GM12892 (cell line): ENCODE measurements at regions not wholly inside any gene's neighbourhood (a gene's known extent, or its start where the extent isn't known, plus 50 kb on each side); places are given as distances from the start of the nearest gene placed in this dataset.

Source experiments
- DNase-seq: peaks from one replicate; pipeline ENCODE4 v3.0.0; 2011; ENCODE audit not compliant: insufficient read length
- FAIRE-seq: peaks from 2 replicates; lab custom pipeline; 2011; peaks lifted over from hg19 to GRCh38; lab: Jason Lieb, UNC
- POLR2A ChIP-seq: IDR thresholded peaks from 2 replicates; pipeline ENCODE4 v1.6.1; 2011; ENCODE audit warnings: low read depth, low read length, control low read depth
- POLR2AphosphoS5 ChIP-seq: IDR thresholded peaks from 2 replicates; pipeline ENCODE4 v1.6.1; 2011; ENCODE audit warnings: low read depth, low read length, control low read depth
- TAF1 ChIP-seq: IDR thresholded peaks from 2 replicates; pipeline ENCODE4 v1.6.1; 2011; ENCODE audit warnings: low read depth, mild to moderate bottlenecking, control low read depth, low read length, borderline replicate concordance

DNA sequence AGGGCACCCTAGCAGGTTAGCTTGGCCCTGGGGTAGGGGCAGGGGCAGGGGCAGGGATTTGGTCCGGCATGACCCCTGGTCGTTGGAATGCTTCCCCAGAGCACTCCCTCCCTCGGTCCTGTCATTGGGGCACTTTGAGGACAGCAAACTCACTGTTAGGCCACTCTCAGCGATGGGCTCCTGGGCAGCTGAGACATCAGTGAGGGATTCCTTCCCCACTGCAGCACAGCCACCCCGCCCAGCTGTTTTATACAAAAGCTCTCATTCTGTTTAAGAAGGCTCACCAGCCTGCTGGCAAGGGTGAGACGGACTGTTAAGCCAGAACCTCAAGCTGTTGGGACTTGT lies 86.9 kb upstream of the F3 start:
- FAIRE-seq (no peak), DNase-seq (no peak)
- TF ChIP-seq TAF1: no peak

DNA sequence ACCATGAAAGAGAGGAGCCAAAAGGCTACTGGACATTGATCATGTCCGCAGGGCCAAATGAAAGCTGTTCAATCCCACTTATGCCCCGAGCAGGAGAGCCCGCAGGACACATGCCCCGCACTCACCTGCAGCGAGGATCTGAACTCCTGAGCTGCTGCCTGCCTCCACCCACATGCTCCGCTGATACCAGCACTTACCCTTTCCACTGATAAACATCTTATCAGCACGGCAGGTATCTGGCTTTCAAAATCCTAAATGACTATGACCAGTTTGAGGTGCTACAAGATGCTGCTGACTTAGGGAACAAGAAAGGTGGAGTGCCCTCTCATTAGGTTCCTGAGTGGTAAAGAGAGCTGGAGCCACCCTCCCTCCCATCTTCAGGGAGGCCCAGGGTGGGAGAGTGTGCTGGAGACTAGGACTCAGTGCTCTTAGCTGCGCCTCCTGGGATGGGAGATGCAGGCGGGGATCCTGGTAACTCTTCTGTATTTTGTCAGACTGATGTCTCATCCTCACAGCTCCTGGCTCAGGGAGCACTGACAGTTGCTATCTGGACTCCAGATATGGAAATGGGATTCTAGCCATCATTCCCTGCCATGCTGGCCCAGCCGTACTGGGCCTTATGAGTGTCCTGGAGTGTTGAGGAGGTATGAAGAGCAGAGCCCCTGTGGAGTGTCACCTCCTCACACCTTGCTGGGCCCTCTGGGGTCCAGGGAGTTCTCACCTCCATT lies 86.4 kb upstream of the F3 start:
- DNase-seq (no peak), FAIRE-seq (no peak)
- TF ChIP-seq POLR2AphosphoS5 (no peak), TAF1 (no peak), POLR2A (no peak)

DNA sequence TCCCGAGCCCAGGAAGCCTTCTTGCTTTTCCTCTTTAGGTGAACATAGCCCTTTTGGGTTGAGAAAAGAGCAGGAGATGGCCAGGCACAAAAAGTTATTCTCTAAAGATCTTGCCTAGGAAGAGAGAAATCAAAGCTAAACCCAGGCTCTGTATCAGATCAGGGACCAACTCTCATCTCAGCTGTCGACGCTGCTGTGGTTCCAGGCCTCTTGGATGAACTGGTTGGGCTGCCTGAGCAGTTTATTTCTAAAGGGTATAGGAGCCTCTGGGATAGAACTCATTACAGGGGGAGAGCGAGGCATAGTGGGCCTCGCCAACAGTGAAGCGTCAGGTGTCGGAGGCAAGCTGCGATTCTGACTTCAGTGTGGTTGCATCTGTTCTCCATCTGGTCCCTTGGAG lies 82.6 kb upstream of the F3 start:
- FAIRE-seq (no peak), DNase-seq (no peak)
- TF ChIP-seq POLR2AphosphoS5 (no peak), TAF1 (no peak), POLR2A (no peak)

DNA sequence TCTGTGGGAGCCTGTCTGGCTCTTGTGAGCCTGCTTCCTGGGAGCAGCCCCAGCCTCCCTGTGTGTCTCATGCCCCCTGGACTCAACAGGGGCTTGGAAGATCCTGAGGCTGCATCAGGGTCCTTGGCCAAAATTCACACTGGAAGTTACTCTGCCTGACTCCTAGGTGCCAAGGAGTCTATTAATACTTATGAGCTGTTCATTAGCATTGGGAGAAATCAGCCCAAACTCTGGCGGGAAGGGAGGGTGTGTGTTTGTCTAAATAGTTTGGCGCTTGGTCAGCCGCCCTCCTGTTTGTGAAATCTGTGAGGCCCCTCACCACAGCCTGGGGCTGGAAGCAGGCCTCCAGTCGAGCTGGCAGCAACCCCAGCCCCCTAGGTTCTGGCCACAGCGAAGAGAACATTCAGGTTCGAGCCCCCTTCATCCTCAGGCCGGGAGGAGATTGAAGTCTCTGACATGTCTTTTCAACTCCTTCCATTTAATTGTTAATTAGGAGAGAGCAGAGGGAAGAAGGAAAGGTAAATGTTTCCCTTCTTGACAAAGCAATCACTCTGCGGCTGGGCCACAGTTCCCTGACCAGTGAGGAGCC lies 82.1 kb upstream of the F3 start:
- TF ChIP-seq POLR2A: no peak
- no peak for TF ChIP-seq POLR2AphosphoS5
- TF ChIP-seq TAF1: no peak
- no peak for DNase-seq
- no peak for FAIRE-seq

DNA sequence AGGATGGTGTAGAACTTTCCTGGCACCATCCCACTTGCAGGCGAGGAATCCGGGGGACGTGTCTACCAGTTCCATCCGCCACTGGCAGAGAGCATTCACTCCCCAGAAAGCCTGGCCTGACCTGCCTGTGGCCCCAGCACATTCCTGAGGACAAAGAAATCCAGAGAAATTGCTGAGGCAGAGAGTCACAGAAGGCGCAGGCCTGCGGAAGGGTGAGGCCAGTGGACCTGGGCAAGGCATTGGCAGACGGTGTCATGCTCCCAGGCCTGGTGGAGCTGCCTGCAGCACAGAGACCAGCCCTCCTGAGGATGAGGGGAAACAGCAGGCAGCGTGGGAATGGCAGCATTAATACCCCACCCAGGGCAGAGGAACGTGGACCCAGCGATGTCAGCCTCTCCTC lies 81.2 kb upstream of the F3 start:
- DNase-seq (no peak), FAIRE-seq (no peak)

DNA sequence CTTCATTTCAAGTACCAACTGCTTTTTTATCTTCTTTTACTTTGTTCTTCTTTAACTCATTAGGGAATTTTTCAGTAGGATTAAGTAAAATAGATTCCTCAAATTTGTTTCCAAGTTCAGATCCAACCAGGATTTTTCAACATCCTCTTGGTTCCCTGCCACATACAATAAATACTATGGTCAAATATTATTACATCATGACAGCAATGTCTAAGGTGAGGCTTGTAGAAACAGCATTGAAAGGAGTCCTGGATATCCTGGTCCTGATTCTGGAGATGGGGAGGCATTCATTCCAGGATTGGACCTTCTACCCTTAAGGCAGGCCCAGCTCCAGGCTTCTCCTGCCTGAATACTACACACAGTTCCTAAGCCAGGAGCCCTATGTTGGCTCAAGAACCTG lies 80.2 kb upstream of the F3 start:
- DNase-seq (no peak), FAIRE-seq (no peak)
- TF ChIP-seq TAF1 (no peak), POLR2AphosphoS5 (no peak), POLR2A (no peak)

More for the DNA sequence above, 81.2 kb upstream of the F3 start:
- no peak for TF ChIP-seq POLR2AphosphoS5
- TF ChIP-seq TAF1: no peak
- no peak for TF ChIP-seq POLR2A

DNA sequence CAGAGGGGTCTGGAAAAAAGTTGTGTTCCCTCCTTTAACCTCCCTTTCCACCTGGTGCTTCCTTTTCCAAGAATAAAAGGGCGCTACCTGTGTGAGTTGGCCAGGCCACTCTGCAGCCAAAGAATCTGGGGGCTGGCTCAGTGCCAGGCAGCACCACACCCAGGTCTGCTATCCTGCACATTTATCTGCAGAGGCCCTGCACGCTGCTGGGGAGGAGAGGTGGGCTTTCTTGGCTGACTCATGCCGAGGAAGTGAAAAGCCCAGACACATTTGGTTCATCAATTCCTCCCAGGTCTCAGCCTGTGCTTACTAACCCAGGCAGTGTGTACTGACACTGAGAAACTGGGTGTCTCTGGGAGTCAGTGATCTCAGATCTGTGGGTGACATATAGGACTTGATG lies 79.8 kb upstream of the F3 start:
- TF ChIP-seq TAF1 (no peak), POLR2A (no peak), POLR2AphosphoS5 (no peak)
- FAIRE-seq: no peak
- no peak for DNase-seq

DNA sequence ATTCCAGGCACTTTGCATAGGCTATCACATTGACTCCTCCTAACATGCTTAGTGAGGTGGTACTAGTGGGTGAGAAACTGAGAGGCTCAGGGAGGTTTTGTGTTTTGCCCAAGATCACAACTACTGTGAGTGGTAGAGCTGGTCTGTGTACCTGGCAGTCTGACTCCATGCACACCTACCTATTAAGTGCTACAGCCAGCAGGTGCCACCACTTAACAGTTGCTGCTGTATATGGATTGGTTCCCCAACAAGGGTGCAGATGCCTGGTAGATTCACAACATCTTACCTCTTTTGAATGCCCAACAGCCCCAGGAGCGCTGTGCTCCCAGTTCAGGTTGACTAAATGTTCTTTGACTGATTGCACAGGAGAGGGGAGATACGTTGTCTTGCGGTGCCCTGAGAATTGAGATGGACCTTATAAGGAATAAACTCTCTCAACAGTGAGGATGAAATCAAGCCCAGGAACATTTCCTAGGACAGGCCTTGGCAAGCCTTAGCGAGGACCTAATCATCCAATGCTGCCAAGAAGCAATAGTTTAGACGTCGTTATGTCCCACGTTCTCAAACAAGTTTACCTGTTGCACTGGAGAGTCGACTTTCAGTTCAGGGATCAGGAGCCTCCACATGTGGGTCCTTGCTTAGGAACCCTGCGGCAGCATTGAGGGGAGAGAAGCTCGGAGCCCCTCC lies 78.9 kb upstream of the F3 start:
- no peak for DNase-seq
- no peak for FAIRE-seq
- no peak for TF ChIP-seq TAF1
- no peak for TF ChIP-seq POLR2AphosphoS5
- TF ChIP-seq POLR2A: no peak

DNA sequence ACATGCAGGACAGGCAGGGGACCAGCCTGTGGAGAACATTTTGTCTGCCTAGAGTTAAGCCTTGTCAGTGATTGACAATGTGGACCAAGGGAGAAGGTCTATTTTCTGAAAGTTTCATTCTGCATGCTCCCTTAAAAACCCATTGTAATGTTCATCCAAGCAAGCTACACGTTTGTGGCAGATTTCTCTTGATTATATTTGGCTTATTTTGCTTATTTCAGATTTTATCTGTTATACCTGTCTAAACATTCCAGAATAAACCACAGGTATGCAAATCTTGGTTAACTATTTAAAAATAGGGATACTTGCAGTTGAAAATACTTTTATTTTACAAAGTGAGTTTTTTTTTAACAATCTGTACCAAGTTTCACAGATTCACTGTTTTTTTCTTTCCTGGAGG lies 78.2 kb upstream of the F3 start:
- TF ChIP-seq POLR2A (no peak), POLR2AphosphoS5 (no peak)
- no peak for DNase-seq
- FAIRE-seq: no peak

DNA sequence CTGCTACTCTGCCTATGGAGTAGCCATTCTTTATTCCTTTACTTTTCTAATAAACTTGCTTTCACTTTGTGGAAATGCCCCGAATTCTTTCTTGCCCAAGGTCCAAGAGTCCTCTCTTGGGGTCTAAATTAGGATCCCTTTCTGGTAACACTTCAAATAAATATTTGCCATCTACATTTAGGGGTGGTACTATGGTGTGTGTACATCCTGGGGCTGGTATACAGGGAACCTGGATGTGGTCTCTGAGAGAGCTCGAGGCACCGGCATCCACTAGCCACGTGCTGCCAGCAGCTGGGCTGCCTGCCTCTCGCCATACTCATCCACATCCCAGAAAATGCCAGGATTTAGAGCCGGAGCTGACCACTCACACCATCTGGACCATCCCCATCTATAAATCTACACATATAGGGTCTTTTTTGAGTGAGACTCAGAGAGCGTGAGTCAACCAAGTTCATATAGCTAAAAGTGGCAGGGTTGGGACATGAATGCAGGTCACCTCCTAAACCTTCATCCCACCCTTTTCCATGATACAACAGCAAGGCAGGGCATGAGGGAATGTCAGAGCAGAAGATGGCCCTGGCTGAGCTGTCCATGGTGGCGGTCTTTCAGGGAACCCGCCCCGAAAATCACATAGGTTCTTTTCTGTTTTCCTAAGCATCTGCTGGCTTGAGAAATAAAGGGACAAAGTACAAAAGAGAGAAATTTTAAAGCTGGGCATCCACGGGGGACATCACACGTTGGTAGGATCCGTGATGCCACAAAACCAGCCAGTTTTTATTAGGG lies 76.6 kb upstream of the F3 start:
- no peak for DNase-seq
- no peak for TF ChIP-seq POLR2A
- TF ChIP-seq POLR2AphosphoS5: no peak
- no peak for TF ChIP-seq TAF1

DNA sequence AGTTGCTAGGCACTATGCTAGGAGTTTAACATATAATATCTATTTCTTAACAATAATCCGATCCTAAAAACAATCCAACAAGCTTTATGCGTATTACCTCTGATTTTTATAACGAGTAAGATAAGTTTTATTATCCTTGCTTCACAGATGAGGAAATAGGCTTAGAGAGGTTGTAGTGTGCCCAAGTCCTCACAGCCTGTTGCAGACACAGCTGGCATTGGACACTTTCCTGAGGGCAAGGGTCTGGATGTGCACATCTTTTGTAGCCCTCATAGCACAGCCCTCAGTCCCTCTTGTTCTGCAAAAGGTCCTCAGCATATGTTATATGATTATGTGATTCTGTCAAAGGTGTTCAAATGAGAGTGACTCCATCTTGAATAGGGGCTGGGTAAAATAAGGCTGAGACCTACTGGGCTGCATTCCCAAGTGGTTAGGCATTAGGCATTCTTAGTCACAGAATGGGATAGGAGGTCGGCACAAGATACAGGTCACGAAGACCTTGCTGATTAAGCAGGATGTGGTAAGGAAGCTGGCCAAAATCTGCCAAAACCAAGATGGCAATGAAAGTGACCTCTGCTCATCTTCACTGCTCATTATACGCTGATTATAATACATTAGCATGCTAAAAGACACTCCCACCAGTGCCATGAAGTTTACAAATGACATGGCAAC lies 75.7 kb upstream of the F3 start:
- no peak for DNase-seq
- FAIRE-seq: no peak
- no peak for TF ChIP-seq POLR2A
- no peak for TF ChIP-seq POLR2AphosphoS5
- TF ChIP-seq TAF1: no peak

More for the DNA sequence above, 76.6 kb upstream of the F3 start:
- FAIRE-seq: no peak

DNA sequence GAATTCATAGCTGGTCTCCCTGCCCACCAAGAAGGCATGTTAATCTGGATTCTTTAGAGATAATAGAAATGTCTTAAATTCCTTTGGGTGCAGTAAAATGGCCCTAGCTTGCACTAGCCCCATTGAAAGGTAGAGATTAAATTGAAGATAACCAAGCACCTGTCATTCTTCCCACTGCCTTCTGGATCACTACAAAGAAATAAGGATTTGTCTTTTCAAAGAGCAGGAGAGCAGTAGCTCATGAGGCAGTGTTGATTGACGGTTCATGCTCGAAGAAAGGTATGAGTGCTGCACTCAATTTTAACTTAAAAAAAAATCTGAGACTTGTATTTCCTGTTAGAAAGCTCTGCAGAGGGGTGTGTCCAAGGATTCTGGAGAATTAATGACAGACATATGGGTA lies 74.9 kb upstream of the F3 start:
- FAIRE-seq (no peak), DNase-seq (no peak)
- TF ChIP-seq POLR2A (no peak), TAF1 (no peak), POLR2AphosphoS5 (no peak)
